Liver (tissue), 8 donors: ENCODE measurements at regions not wholly inside any gene's neighbourhood (a gene's known extent, or its start where the extent isn't known, plus 50 kb on each side); places are given as distances from the start of the nearest gene placed in this dataset.

Experiments
- DNase-seq: peaks from one replicate; pipeline ENCODE4 v3.0.0-alpha.2; 2017; ENCODE audit warnings: low spot score
- H3K27ac ChIP-seq, 2 donors: one replicate each; pipeline ENCODE4 v1.7.0; 2013; ENCODE audit warnings: inconsistent platforms in 2 of 2, low read length in 2 of 2, control low read depth in 1 of 2, low read depth in 1 of 2, mild to moderate bottlenecking in 1 of 2
- H3K27me3 ChIP-seq, 4 donors: one replicate each; pipeline versions ENCODE4 v1.6.1 to v1.7.0; 2013; ENCODE audit warnings: low read length in 3 of 4, inconsistent platforms in 1 of 4, mild to moderate bottlenecking in 1 of 4, moderate library complexity in 1 of 4; ENCODE audit not compliant: control insufficient read depth in 4 of 4, insufficient read depth in 4 of 4
- H3K36me3 ChIP-seq, 4 donors: one replicate each; pipeline versions ENCODE4 v1.6.1 to v1.7.0; 2013; ENCODE audit warnings: low read length in 3 of 4, mild to moderate bottlenecking in 3 of 4, low read depth in 1 of 4, moderate library complexity in 1 of 4; ENCODE audit not compliant: control insufficient read depth in 4 of 4, insufficient read depth in 3 of 4
- H3K4me1 ChIP-seq, 4 donors: one replicate each; pipeline versions ENCODE4 v1.6.1 to v1.7.0; 2013; ENCODE audit warnings: low read length in 3 of 4, mild to moderate bottlenecking in 3 of 4, moderate library complexity in 1 of 4; ENCODE audit not compliant: control insufficient read depth in 4 of 4, insufficient read depth in 4 of 4
- H3K4me3 ChIP-seq, 3 donors: one replicate each; pipeline versions ENCODE4 v1.6.1 to v1.7.0; 2013; ENCODE audit warnings: low read length in 3 of 3, control low read depth in 1 of 3, low read depth in 1 of 3, mild to moderate bottlenecking in 1 of 3
- H3K9ac ChIP-seq, 2 donors: one replicate each; pipeline ENCODE4 v1.7.0; 2013; ENCODE audit warnings: low read length in 2 of 2, mild to moderate bottlenecking in 2 of 2, moderate library complexity in 2 of 2, control low read depth in 1 of 2, low read depth in 1 of 2
- H3K9me3 ChIP-seq, 4 donors: one replicate each; pipeline versions ENCODE4 v1.6.1 to v1.7.0; 2013; ENCODE audit warnings: low read length in 3 of 4; ENCODE audit not compliant: control insufficient read depth in 4 of 4
- EGR1 ChIP-seq, 2 donors: IDR thresholded peaks; 2 replicates each; pipeline ENCODE4 v1.6.1; 2016 to 2018; ENCODE audit warnings: antibody characterized with exemption in 2 of 2, low read depth in 2 of 2
- FOXA1 ChIP-seq: IDR thresholded peaks from 2 replicates; pipeline ENCODE4 v1.6.1; 2016; ENCODE audit warnings: antibody characterized with exemption
- FOXA2 ChIP-seq: IDR thresholded peaks from 2 replicates; pipeline ENCODE4 v1.6.1; 2016; ENCODE audit warnings: antibody characterized with exemption
- GABPA ChIP-seq, 2 donors: IDR thresholded peaks in 1 of 2; conservative IDR thresholded peaks in 1 of 2; 2 replicates each; pipeline ENCODE4 v1.6.1; 2016; ENCODE audit warnings: antibody characterized with exemption in 2 of 2, mild to moderate bottlenecking in 1 of 2, moderate library complexity in 1 of 2
- NR2F2 ChIP-seq: IDR thresholded peaks from 2 replicates; pipeline ENCODE4 v1.6.1; 2016; ENCODE audit warnings: antibody characterized with exemption
- RAD21 ChIP-seq, 2 donors: IDR thresholded peaks; 2 replicates each; pipeline ENCODE4 v1.6.1; 2016; ENCODE audit warnings: antibody characterized with exemption in 2 of 2, mild to moderate bottlenecking in 2 of 2
- RXRA ChIP-seq, 2 donors: IDR thresholded peaks; 2 replicates each; pipeline ENCODE4 v1.6.1; 2017 to 2018; ENCODE audit warnings: antibody characterized with exemption in 2 of 2, mild to moderate bottlenecking in 1 of 2
- TAF1 ChIP-seq: conservative IDR thresholded peaks from 2 replicates; pipeline ENCODE4 v1.6.1; 2016; ENCODE audit warnings: antibody characterized with exemption, mild to moderate bottlenecking
- WGBS: extraction: QIAGEN DNeasy Blood & Tissue Kit; methylation state at CpG from one replicate; pipeline ENCODE4 v1.1.7; 2013; 5-methylcytosine and 5-hydroxymethylcytosine counted together
- TF ChIP-seq, protein P1 (sequence below): IDR thresholded peaks from 2 replicates; pipeline ENCODE4 v1.6.1; 2016; ENCODE audit warnings: antibody characterized with exemption
- TF ChIP-seq, protein P2 (sequence below): fragments of 150-350 bp; IDR thresholded peaks from 2 replicates; pipeline ENCODE4 v1.5.1; 2017; ENCODE audit warnings: improper control_type of control experiment, low read depth, low read length; ENCODE audit not compliant: missing input control
- TF ChIP-seq, protein P3 (sequence below): IDR thresholded peaks from 2 replicates; pipeline ENCODE4 v1.6.1; 2016; ENCODE audit warnings: antibody characterized with exemption
- TF ChIP-seq, protein P4 (sequence below): IDR thresholded peaks from 2 replicates; pipeline ENCODE4 v1.6.1; 2016; ENCODE audit warnings: antibody characterized with exemption
- TF ChIP-seq, protein P5 (sequence below): IDR thresholded peaks from 2 replicates; pipeline ENCODE4 v1.6.1; 2016; ENCODE audit warnings: antibody characterized with exemption, mild to moderate bottlenecking
- donor health status: healthy.
- donor health status: healthy.
- donor health status: healthy.
- donor health status: healthy.
- donor health status: healthy.

DNA sequence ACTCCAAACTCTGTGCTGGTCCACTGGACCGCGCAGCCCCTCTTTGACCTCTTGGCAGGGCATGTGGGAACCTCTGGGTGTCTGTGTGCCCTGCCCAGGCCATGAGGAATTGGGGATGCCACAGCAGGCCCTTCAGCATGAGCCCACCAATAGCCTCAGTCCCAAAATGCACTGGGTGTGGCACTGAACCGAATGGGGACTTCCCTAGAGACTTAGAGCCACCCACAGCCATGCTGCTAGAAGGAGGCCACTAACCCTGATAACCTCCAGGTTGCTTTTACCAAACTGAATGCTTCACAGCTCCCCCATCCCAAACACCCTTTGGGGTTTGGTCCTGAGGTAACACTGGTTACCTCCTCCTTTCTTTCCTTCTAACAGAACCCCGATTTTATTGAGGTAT is 302.7 kb downstream of the PIK3R1 start:
- no peaks in the 10 kb centered on the region for H3K27me3 ChIP-seq
- H3K9ac ChIP-seq = no peak overlapping the region
- WGBS = 87% methylated on average over 4 of the region's 4 CpGs
- H3K4me3 ChIP-seq = no peak overlapping the region
- no peaks in the 10 kb centered on the region for H3K9me3 ChIP-seq
- no peak for TF ChIP-seq FOXA2
- no peak for TF ChIP-seq RAD21 (IDR thresholded peaks at IDR 0.05)
- no peak for TF ChIP-seq TAF1
- DNase-seq = no peak
- H3K36me3 ChIP-seq = peaks cover 0 to 3% (median 0%) of the 10 kb centered on the region in 4 donors
- H3K4me1 ChIP-seq = no peaks in the 10 kb centered on the region
- no peak overlapping the region for H3K27ac ChIP-seq

DNA sequence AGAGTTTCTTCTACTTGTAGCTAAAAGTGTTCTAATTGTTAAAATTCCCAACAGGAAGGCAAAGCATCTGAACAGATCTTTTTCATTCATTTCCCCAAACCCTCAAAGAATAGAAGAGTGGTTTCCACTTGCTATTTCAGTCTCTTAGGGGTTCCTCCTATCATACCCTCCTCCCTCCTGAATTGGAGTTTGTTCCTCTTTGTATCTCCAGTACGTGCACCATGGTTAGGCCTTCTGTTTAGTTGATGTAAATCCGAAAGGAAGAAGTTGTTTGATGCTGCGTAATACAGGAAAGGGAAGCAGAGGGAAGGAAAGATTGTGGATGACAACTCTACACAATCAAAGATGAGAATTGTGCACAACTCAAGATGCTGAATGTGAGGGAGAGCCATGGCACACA is 303.6 kb downstream of the PIK3R1 start:
- Histone ChIP-seq H3K9me3 (no peaks in the 10 kb centered on the region), H3K27ac (no peak overlapping the region), H3K27me3 (no peaks in the 10 kb centered on the region), H3K4me3 (no peak overlapping the region), H3K4me1 (no peaks in the 10 kb centered on the region), H3K9ac (no peak overlapping the region), H3K36me3 (peaks cover 0 to 3% (median 0%) of the 10 kb centered on the region in 4 donors)
- no peak for TF ChIP-seq RXRA (IDR thresholded peaks at IDR 0.05)
- no peak for TF ChIP-seq FOXA1
- TF ChIP-seq, protein P1, sequence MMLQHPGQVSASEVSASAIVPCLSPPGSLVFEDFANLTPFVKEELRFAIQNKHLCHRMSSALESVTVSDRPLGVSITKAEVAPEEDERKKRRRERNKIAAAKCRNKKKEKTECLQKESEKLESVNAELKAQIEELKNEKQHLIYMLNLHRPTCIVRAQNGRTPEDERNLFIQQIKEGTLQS = no peak
- no peak for TF ChIP-seq FOXA2
- TF ChIP-seq NR2F2 = no peak
- TF ChIP-seq EGR1 (IDR thresholded peaks at IDR 0.05; ENCODE audit: low read depth in 2 of 2) = no peak
- TF ChIP-seq, protein P2, sequence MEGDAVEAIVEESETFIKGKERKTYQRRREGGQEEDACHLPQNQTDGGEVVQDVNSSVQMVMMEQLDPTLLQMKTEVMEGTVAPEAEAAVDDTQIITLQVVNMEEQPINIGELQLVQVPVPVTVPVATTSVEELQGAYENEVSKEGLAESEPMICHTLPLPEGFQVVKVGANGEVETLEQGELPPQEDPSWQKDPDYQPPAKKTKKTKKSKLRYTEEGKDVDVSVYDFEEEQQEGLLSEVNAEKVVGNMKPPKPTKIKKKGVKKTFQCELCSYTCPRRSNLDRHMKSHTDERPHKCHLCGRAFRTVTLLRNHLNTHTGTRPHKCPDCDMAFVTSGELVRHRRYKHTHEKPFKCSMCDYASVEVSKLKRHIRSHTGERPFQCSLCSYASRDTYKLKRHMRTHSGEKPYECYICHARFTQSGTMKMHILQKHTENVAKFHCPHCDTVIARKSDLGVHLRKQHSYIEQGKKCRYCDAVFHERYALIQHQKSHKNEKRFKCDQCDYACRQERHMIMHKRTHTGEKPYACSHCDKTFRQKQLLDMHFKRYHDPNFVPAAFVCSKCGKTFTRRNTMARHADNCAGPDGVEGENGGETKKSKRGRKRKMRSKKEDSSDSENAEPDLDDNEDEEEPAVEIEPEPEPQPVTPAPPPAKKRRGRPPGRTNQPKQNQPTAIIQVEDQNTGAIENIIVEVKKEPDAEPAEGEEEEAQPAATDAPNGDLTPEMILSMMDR = no peak
- TF ChIP-seq, protein P3, sequence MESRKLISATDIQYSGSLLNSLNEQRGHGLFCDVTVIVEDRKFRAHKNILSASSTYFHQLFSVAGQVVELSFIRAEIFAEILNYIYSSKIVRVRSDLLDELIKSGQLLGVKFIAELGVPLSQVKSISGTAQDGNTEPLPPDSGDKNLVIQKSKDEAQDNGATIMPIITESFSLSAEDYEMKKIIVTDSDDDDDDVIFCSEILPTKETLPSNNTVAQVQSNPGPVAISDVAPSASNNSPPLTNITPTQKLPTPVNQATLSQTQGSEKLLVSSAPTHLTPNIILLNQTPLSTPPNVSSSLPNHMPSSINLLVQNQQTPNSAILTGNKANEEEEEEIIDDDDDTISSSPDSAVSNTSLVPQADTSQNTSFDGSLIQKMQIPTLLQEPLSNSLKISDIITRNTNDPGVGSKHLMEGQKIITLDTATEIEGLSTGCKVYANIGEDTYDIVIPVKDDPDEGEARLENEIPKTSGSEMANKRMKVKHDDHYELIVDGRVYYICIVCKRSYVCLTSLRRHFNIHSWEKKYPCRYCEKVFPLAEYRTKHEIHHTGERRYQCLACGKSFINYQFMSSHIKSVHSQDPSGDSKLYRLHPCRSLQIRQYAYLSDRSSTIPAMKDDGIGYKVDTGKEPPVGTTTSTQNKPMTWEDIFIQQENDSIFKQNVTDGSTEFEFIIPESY = no peak
- TF ChIP-seq, protein P4, sequence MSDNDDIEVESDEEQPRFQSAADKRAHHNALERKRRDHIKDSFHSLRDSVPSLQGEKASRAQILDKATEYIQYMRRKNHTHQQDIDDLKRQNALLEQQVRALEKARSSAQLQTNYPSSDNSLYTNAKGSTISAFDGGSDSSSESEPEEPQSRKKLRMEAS = no peak
- no peak for TF ChIP-seq TAF1
- 76% methylated on average over 3 of the region's 3 CpGs for WGBS
- no peak for DNase-seq

DNA sequence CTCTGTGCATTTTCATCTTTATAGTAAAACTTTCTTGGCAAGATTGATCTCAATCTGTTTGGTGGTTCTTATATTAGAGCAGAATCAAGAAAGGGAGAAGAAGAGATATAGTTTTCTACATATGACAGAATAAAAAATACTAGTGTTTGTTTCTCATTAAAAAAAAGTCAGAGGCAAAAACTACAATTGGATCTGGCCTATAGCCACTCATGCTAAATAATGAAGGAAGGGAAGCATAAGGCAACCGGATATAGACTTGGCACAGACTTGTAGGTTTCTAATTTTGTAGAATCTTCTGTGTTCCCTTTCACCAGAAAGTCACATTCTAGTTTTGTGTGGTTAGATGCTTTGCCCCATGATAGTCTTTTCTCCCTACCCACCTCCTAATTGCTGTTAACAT is 306.2 kb downstream of the PIK3R1 start:
- no peaks in the 10 kb centered on the region for H3K9me3 ChIP-seq
- H3K27ac ChIP-seq = no peak overlapping the region
- no peak for TF ChIP-seq TAF1
- no peak for TF ChIP-seq FOXA1
- TF ChIP-seq, protein P5, sequence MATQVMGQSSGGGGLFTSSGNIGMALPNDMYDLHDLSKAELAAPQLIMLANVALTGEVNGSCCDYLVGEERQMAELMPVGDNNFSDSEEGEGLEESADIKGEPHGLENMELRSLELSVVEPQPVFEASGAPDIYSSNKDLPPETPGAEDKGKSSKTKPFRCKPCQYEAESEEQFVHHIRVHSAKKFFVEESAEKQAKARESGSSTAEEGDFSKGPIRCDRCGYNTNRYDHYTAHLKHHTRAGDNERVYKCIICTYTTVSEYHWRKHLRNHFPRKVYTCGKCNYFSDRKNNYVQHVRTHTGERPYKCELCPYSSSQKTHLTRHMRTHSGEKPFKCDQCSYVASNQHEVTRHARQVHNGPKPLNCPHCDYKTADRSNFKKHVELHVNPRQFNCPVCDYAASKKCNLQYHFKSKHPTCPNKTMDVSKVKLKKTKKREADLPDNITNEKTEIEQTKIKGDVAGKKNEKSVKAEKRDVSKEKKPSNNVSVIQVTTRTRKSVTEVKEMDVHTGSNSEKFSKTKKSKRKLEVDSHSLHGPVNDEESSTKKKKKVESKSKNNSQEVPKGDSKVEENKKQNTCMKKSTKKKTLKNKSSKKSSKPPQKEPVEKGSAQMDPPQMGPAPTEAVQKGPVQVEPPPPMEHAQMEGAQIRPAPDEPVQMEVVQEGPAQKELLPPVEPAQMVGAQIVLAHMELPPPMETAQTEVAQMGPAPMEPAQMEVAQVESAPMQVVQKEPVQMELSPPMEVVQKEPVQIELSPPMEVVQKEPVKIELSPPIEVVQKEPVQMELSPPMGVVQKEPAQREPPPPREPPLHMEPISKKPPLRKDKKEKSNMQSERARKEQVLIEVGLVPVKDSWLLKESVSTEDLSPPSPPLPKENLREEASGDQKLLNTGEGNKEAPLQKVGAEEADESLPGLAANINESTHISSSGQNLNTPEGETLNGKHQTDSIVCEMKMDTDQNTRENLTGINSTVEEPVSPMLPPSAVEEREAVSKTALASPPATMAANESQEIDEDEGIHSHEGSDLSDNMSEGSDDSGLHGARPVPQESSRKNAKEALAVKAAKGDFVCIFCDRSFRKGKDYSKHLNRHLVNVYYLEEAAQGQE = no peak
- TF ChIP-seq GABPA (IDR thresholded peaks at IDR 0.05 in 1 of 2, conservative IDR thresholded peaks at IDR 0.05 in 1 of 2) = no peak
- no peak overlapping the region for H3K9ac ChIP-seq
- 73% methylated on average over 1 of the region's 1 CpG for WGBS
- no peak for DNase-seq
- no peak overlapping the region for H3K4me3 ChIP-seq
- H3K36me3 ChIP-seq = peaks cover 0 to 3% (median 0%) of the 10 kb centered on the region in 4 donors
- H3K27me3 ChIP-seq = no peaks in the 10 kb centered on the region
- no peaks in the 10 kb centered on the region for H3K4me1 ChIP-seq
